GM06990 (cell line): ENCODE measurements at regions not wholly inside any gene's neighbourhood (a gene's known extent, or its start where the extent isn't known, plus 50 kb on each side); places are given as distances from the start of the nearest gene placed in this dataset.

Source experiments
- DNase-seq: peaks from one replicate; pipeline ENCODE4 v3.0.0-alpha.2; 2011; ENCODE audit not compliant: insufficient read length; ENCODE audit errors: extremely low read depth
- H3K27me3 ChIP-seq: replicated peaks from 2 replicates; pipeline ENCODE4 v1.6.0; 2011; ENCODE audit warnings: low read length; ENCODE audit not compliant: control insufficient read depth, insufficient read depth
- H3K36me3 ChIP-seq: 2 replicates; pipeline ENCODE4 v1.5.1; 2011; ENCODE audit warnings: low read length; ENCODE audit not compliant: control insufficient read depth, insufficient read depth
- H3K4me3 ChIP-seq: replicated peaks from 2 replicates; pipeline ENCODE4 v1.5.1; 2011; ENCODE audit warnings: low read depth, mild to moderate bottlenecking, control low read depth, low read length
- CTCF ChIP-seq: IDR thresholded peaks from 2 replicates; pipeline ENCODE4 v1.5.1; 2011; ENCODE audit warnings: low read length, control low read depth, mild to moderate bottlenecking, inconsistent platforms; ENCODE audit not compliant: insufficient read depth, poor library complexity, severe bottlenecking

DNA sequence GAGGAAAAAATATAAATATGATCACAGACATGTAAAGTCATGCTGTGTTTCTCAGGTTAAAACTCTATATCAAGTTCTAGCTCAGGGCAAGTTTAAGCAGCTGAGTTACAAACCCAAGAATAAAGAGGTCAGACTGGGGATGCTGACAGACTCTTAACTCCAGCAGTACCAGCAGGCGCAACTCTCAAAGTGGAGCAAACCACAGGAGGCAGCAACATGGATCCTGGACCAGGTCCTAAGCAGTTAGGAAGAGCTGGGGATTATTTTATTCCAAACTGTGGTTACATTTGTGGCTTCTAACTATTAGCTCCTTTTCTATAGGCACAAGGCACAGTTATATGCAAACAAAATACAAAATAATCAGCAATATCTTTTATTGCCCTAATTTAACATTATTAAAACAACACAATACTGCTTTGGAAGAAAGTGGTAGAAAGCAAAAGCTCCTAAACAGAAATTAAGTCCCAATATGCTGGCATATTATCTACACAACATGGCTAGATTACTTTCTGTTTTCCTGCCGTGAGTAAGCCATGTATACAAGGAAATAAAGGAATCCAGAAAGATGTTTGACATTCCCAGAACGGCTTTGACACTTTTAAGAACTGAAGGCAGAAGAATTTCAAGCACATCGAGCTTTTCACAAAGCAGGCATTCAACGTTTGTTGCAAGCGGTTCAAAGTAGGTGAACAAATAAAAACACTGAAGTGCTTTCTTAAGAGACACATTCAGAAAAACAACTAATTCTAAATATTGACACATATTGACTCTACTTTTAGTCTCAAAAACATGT is 378.8 kb upstream of the ZNF608 start:
- Histone ChIP-seq H3K27me3 (no peaks in the 10 kb centered on the region), H3K36me3 (no peaks in the 10 kb centered on the region), H3K4me3 (no peak overlapping the region)
- TF ChIP-seq CTCF: no peak
- DNase-seq: no peak

- Histone ChIP-seq H3K4me3 (no peak overlapping the region), H3K36me3 (no peaks in the 10 kb centered on the region), H3K27me3 (no peaks in the 10 kb centered on the region)
- DNase-seq: no peak
- TF ChIP-seq CTCF: no peak
Measured at GRCh38 chr5:125126050-125126449, 379.6 kb upstream of the ZNF608 start.

GRCh38 chr5:125129151-125129806 is 382.8 kb upstream of the ZNF608 start:
- no peak for TF ChIP-seq CTCF
- H3K27me3 ChIP-seq: no peaks in the 10 kb centered on the region
- DNase-seq: no peak
- no peaks in the 10 kb centered on the region for H3K36me3 ChIP-seq
- H3K4me3 ChIP-seq: no peak overlapping the region

GRCh38 chr5:125130591-125130990 is 384.2 kb upstream of the ZNF608 start:
- no peak overlapping the region for H3K4me3 ChIP-seq
- H3K36me3 ChIP-seq: no peaks in the 10 kb centered on the region
- no peak for TF ChIP-seq CTCF
- no peak for DNase-seq
- no peaks in the 10 kb centered on the region for H3K27me3 ChIP-seq

DNA sequence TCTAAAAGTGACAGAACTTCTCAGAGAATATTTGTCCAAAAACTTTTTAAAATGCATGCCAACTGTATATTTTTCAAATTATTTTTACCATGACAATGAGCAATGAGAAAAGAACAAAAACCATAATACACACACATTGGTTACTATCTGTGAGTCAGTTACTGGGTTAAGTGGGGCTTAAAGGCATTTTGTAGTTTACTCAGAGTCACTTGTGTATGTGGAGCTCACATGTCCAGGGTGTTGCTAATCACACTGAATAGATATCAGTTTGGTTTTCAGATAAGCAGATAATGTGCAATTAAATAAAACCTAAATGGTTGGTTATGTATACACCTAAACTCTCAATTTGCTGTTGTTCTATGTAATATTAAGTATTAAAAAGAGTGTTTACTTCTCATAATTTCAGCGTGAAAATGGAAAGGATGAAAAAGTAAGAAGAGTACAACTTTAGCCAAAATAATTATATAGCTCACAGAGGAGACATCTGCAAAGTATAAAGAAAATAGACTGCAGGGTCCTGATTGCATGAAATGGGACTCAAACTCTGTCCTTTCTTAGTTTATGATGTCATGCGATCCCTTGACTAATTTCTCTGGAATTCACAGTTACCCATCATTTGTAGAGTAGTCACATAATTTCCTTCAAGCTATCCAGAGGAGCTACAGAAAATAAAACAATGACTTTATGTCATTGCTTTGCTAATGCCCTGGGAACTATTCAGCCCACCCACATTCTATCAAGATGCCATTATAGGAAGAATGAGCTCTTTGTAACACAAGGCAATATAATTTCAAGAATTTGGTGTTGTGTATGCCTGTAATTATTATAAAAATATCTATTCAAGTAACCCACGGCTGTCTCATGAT is 388.0 kb upstream of the ZNF608 start:
- no peak for TF ChIP-seq CTCF
- Histone ChIP-seq H3K4me3 (no peak overlapping the region), H3K27me3 (no peaks in the 10 kb centered on the region), H3K36me3 (no peaks in the 10 kb centered on the region)
- no peak for DNase-seq
